NCI-H1048 (cell line): ENCODE measurements at regions not wholly inside any gene's neighbourhood (a gene's known extent, or its start where the extent isn't known, plus 50 kb on each side); places are given as distances from the start of the nearest gene placed in this dataset.

Experiments
- DNase-seq: peaks from one replicate; lab custom pipeline; 2025; lab: John Stamatoyannopoulos, UW

GRCh38 chr2:137824501-137824900 lies 139.8 kb upstream of the HNMT start:
- DNase-seq, result no peak

DNA sequence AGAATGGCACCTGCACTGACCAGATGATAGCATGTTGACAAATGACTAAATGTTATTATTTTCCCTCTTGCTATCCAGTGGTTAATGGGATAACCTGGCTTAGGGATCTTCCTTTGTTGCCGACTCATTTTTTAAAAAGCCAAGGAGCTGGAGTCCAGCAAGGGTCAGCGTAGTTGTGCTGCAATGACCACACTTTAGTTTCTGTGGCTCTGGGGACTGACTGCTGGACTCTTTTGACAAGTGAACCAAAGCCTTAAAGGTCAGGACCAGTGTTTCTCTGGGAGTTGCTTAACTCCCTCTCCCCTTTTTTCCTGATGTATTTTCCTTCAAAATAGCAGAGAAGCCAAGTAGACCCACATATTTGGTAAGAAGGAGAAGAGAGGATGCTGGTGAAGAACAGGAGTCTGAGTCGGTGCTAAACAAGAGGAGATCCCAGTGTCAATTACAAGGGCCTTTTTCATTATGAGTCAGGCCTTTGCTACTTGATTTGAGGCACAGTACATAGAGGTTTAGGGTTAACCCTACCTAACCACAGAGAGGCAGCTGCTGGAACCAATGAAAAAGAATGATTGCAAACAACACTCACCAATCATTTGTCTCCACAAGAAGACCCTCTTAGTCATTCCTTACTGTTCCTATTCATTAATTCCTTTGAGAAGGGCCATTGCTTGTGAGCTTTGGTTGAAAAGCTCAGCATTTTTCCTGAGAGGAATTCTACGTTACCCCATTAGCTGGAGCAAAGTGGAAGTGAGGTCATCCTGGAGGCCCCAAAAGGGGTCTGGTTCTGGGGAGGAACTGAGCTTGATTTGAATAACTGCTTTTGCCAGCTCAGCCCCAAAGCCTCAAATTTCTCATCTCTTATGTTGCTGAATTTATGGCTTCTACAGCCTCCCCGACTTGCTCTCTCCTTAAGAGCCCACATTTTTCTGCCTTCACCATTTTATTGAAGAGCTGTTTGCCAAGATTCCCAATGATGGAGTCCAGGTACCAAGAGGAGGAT lies 137.6 kb upstream of the HNMT start:
- no peak for DNase-seq

GRCh38 chr2:137828624-137829023 lies 135.6 kb upstream of the HNMT start:
- no peak for DNase-seq

- no peak for DNase-seq
Observed at GRCh38 chr2:137829251-137829650, 135.0 kb upstream of the HNMT start.

DNA sequence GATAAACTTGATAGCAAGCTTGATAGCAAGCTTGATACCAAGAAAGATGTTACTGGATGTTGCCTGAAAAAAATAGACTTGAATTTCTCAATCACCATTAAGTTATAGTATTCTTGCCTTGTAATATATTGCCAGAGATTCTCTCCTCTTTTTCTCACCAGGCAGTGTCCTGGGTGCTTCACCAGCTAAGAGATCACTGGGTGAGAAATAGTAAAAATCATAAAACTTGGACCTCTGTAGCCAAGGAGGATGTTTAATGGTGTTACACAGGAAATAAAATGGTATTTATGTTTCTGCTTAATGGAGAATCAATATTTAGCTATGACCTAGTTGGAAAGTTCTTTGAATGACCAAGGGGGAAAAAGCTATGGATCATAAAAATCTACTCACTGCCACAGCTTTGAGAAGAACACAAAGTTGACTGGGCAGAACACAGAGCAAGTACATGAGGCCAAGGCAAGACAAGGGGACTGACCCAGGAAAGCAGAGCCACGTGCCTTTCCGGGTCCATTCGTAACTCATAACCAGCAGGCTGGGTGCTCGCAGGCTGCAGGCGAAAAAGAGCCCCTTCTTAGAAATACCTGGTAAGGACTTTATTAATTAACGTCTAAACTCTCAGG lies 129.4 kb upstream of the HNMT start:
- no peak for DNase-seq

- no peak for DNase-seq
Observed at GRCh38 chr2:137836671-137837070, 127.6 kb upstream of the HNMT start.

GRCh38 chr2:137837830-137838229 lies 126.4 kb upstream of the HNMT start:
- no peak for DNase-seq

GRCh38 chr2:137838255-137839092 lies 125.8 kb upstream of the HNMT start:
- DNase-seq, result peak; percentile 7

DNA sequence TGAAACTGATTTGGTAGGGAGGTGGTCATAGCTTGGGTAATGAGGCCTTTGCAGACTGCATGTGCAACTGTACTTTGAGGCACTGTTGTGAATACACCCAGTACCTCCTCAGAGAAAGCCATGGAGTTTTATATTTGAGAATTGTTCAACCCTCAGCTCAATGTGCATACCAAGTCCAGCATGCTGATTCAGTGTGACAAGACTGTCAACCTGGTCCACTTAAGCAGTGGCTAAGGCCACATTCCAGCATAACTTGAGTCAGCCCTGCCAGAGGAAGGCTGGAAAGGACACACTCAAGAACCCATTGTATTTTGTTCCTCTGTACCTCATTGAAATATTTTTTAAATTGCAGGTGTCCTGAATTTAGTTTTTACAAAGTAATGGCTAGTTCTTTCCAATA lies 121.8 kb upstream of the HNMT start:
- DNase-seq, result no peak

DNA sequence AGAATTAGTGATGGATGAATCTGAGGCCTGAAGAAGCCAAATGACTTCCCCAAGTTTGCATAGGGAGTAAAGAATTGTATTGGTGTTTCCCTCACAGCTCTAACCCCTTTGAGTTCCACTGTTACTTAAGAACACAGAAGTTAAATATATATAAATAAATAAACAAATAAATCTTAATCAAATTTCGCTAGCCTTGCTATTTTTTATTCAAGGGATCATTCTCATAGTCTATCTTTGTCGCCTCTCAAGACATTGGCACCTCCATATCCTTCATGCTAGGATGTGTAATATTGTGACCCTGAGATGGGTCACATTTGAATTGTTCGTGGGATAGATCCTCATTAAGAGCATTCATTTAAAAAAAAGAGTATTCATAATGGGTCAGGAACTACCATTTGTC lies 121.3 kb upstream of the HNMT start:
- no peak for DNase-seq

- DNase-seq, result no peak
Observed at GRCh38 chr2:137845422-137845821, 118.9 kb upstream of the HNMT start.

DNA sequence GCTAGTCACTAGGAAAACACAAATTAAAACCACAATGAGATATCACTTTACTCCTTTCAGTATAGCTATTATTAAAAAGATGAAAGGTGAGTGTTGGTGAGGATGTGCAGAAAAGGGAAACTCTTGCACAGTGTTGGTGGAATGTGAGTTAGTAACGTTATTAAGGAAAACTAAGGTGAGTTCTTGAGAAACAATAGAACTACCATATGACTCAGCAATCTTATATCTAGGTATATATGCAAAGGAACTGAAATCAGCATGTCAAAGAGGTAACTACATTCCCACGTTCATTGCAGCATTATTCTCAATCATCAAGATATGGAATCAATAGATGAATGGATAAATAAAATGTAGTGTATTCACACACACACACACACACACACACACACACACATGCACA lies 117.3 kb upstream of the HNMT start:
- no peak for DNase-seq

- DNase-seq, result no peak
Observed at GRCh38 chr2:137847443-137847842, 116.8 kb upstream of the HNMT start.

- no peak for DNase-seq
Observed at GRCh38 chr2:137857881-137858280, 106.4 kb upstream of the HNMT start.

GRCh38 chr2:137862651-137863050 lies 101.6 kb upstream of the HNMT start:
- no peak for DNase-seq

DNA sequence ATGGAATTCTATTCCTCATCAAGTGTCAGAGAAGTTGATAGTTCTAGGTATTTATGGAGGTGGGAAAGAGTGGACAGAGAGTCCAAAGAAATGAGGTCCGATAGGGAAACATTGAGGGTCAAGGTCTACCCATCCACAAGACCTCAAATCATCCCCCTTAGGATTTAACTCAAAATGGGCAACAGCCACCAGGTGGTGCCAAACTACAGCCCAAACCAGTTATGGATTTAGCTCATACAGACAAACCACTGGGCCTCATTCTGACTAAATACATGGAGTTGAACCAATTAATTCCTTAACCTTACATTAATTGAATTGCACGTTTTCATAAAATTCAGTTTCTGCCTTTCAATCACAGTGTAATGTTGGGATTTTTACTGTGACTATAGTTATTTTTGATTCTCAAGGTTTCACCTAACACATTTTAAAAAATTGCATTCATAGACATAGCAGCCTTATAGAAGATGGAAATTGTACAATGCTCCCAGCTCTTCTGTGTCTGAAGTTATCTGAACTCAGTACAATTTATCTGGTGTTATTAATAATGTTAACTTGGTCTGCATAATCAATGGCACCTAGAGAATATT lies 98.2 kb upstream of the HNMT start:
- no peak for DNase-seq

DNA sequence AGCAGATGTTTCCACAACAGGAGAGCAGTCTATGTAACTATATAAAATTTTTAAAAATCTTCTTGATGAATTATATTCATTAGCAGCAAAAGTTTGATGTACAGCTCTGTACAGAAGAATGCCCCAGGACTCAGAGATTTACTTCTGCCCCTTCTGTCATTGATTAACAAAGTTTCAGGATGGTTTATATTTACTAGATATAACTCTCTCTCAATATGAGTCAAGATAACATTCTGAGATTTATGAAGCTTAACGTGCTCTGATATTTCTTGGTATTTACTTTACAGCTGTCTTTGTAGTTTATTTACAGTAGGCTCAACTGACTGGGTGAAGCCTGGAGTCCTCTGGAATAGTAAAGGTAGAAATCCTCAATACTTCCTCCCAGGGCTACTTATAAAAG lies 93.6 kb upstream of the HNMT start:
- no peak for DNase-seq

DNA sequence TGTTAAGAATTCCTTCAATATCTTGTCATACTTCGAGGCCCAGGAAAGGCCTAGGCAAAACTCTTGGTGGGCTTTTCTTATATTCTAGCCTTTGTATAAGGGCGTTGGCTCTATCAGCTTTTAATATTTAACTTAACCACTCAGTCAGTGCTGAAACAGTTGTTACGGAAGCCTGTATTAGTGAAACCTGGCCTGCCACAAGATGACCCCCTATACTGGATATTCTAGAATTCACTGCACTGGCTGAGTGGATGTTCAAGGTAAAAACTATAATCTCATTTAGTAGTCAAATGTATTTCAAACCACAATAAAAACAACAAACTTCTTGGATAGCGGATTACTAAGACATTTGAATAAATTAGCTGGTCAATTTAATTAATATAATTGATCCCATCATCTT lies 91.7 kb upstream of the HNMT start:
- peak; percentile 33 for DNase-seq

DNA sequence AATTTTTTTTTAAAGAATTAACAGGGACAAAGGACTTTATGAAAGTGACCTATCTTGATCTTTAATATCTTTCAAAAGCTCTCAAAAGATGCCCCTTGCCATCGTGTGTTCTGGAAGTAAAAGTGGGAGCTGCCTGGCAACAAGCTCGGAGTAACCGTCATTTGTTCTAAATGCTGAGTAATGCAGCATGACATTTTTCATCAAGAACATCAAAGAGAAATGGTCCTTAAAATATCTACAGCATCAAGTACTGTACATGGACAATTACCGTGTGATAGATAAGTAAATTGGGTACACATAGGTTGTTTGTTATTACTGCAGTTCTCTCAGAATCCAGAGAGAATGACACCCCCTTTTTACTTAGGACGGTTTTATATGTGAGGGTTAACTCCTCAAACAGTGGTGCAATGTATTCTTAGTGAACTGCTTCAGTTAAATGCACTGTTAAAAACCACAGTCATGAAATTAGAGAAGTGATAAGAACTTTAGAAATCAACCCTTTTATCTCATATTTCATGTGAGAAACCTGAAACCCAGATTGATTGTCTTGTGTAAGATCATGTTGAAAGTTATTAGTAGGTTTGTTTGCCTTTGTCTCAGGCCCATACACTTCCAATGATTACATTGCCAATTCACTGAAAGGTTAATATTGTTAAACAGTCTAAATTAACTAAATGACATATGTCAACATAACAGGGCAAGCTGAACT lies 90.6 kb upstream of the HNMT start:
- no peak for DNase-seq

DNA sequence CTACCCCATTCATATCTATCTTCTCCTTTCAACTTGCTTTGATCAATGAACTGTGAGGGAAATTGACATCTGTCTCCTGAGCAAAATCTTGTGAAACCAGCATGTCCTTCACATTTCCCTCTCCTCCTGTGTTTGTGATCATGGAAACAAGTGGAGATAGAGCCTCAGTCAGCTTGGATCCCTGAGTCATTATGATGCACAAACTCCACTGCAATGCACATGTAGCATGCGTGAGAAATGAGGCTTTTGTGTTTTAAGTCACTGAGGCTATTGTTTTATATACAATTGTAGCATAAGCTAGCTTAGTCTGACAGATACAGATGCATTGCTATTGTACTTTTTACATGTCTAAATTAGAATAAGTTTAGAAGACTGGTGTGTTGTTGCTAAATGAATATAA lies 85.2 kb upstream of the HNMT start:
- DNase-seq, result no peak

- DNase-seq, result no peak
Observed at GRCh38 chr2:137881711-137882110, 82.6 kb upstream of the HNMT start.
